Caco-2 (cell line): ENCODE measurements at regions not wholly inside any gene's neighbourhood (a gene's known extent, or its start where the extent isn't known, plus 50 kb on each side); places are given as distances from the start of the nearest gene placed in this dataset.

Source experiments
- BruUV-seq: library from RNA; stranded (reverse); fragments of 400-500 nt; replicated peaks from 2 replicates; lab custom pipeline; 2021; lab: Mats Ljungman, UMichigan
- CTCF ChIA-PET: fragments of 300-600 bp; sonication (Branson Sonifier 250); formaldehyde crosslinking; loops from one replicate; lab custom pipeline; 2022; ENCODE audit warnings: antibody characterized with exemption; lab: Charles Lee
- POLR2A ChIA-PET: fragments of 300-600 bp; sonication (Branson Sonifier 250); formaldehyde crosslinking; loops from one replicate; lab custom pipeline; 2022; ENCODE audit warnings: antibody characterized with exemption; lab: Charles Lee
- DNase-seq, 2 experiments: peaks; one replicate each; pipeline versions ENCODE4 v3.0.0 to v3.0.0-alpha.2; 2020 to 2022
- H3K27me3 ChIP-seq: replicated peaks from 2 replicates; pipeline ENCODE4 v1.6.0; 2011; ENCODE audit warnings: low read length; ENCODE audit not compliant: control insufficient read depth, insufficient read depth
- H3K36me3 ChIP-seq: 2 replicates; pipeline ENCODE4 v1.5.1; 2011; ENCODE audit warnings: low read length; ENCODE audit not compliant: control insufficient read depth, insufficient read depth
- H3K4me1 ChIP-seq: fragments of 250-450 bp; sonication (Bioruptor Pico); 2 replicates; pipeline ENCODE4 v1.5.1; 2020; ENCODE audit warnings: mild to moderate bottlenecking
- H3K4me3 ChIP-seq: 2 replicates; pipeline ENCODE4 v1.5.1; 2011; ENCODE audit warnings: low read depth, mild to moderate bottlenecking, control low read depth, low read length
- H3K9me3 ChIP-seq: fragments of 250-450 bp; sonication (Bioruptor Pico); 2 replicates; pipeline ENCODE4 v1.5.1; 2020; ENCODE audit warnings: mild to moderate bottlenecking, moderate library complexity
- H3K27ac Mint-ChIP-seq: one replicate; pipeline ENCODE4 v1.8.0; 2022; ENCODE audit warnings: mixed read lengths; ENCODE audit not compliant: unreplicated experiment
- H3K27me3 Mint-ChIP-seq: one replicate; pipeline ENCODE4 v1.8.0; 2022; ENCODE audit warnings: mixed read lengths; ENCODE audit not compliant: insufficient read depth, unreplicated experiment
- H3K36me3 Mint-ChIP-seq: one replicate; pipeline ENCODE4 v1.8.0; 2022; ENCODE audit warnings: mild to moderate bottlenecking, mixed read lengths; ENCODE audit not compliant: insufficient read depth, unreplicated experiment
- H3K4me1 Mint-ChIP-seq: one replicate; pipeline ENCODE4 v1.8.0; 2022; ENCODE audit warnings: low read depth, mixed read lengths; ENCODE audit not compliant: unreplicated experiment
- H3K4me3 Mint-ChIP-seq: one replicate; pipeline ENCODE4 v1.8.0; 2022; ENCODE audit warnings: mild to moderate bottlenecking, moderate library complexity, mixed read lengths; ENCODE audit not compliant: unreplicated experiment
- H3K9me3 Mint-ChIP-seq: one replicate; pipeline ENCODE4 v1.8.0; 2022; ENCODE audit warnings: mixed read lengths; ENCODE audit not compliant: unreplicated experiment
- CTCF ChIP-seq, 2 experiments: fragments of 200-600 bp in 1 of 2; IDR thresholded peaks; 1 replicate in 1 of 2; 2 replicates in 1 of 2; pipeline versions ENCODE4 v1.5.1 to v1.8.0; 2011 to 2022; ENCODE audit warnings: antibody characterized with exemption in 1 of 2, control low read depth in 1 of 2, inconsistent platforms in 1 of 2, low read depth in 1 of 2, low read length in 1 of 2, mild to moderate bottlenecking in 1 of 2, moderate library complexity in 1 of 2; ENCODE audit not compliant: insufficient read depth in 1 of 2, severe bottlenecking in 1 of 2, unreplicated experiment in 1 of 2
- intact Hi-C: fragments of 100-400 bp; cut with micrococcal nuclease; formaldehyde crosslinking; loops from one replicate; pipeline ENCODE4 v1.10.0; 2022; ENCODE audit not compliant: unreplicated experiment

GRCh38 chr5:103890313-103890712, 327.7 kb upstream of the NUDT12 start:
- intact Hi-C loops = no loop called here
- Mint-ChIP-seq H3K4me1 (no peaks in the 10 kb centered on the region), H3K27me3 (peaks cover 3% of the 10 kb centered on the region), H3K27ac (no peak overlapping the region), H3K4me3 (no peak overlapping the region), H3K9me3 (no peaks in the 10 kb centered on the region), H3K36me3 (no peaks in the 10 kb centered on the region)
- Histone ChIP-seq H3K36me3 (no peaks in the 10 kb centered on the region), H3K27me3 (no peaks in the 10 kb centered on the region), H3K4me3 (no peak overlapping the region), H3K4me1 (no peaks in the 10 kb centered on the region), H3K9me3 (no peaks in the 10 kb centered on the region)
- CTCF ChIA-PET = no interaction called here
- POLR2A ChIA-PET = no interaction called here
- no peak for DNase-seq
- no TSS peak for BruUV-seq
- no peak for TF ChIP-seq CTCF (IDR thresholded peaks at IDR 0.05; ENCODE audit: insufficient read depth in 1 of 2, low read depth in 1 of 2, low read length in 1 of 2, severe bottlenecking in 1 of 2, unreplicated experiment in 1 of 2)

GRCh38 chr5:103889500-103890209, 327.1 kb upstream of the NUDT12 start:
- Histone ChIP-seq H3K36me3 (no peaks in the 10 kb centered on the region), H3K4me1 (no peaks in the 10 kb centered on the region), H3K27me3 (no peaks in the 10 kb centered on the region), H3K9me3 (no peaks in the 10 kb centered on the region), H3K4me3 (no peak overlapping the region)
- Mint-ChIP-seq H3K27ac (no peak overlapping the region), H3K27me3 (peaks cover 3% of the 10 kb centered on the region), H3K4me3 (no peak overlapping the region), H3K36me3 (no peaks in the 10 kb centered on the region), H3K4me1 (no peaks in the 10 kb centered on the region), H3K9me3 (no peaks in the 10 kb centered on the region)
- no TSS peak for BruUV-seq
- TF ChIP-seq CTCF (IDR thresholded peaks at IDR 0.05; ENCODE audit: insufficient read depth in 1 of 2, low read depth in 1 of 2, low read length in 1 of 2, severe bottlenecking in 1 of 2, unreplicated experiment in 1 of 2) = no peak
- POLR2A ChIA-PET = no interaction called here
- CTCF ChIA-PET = no interaction called here
- intact Hi-C loops = no loop called here
- no peak for DNase-seq

- H3K36me3 Mint-ChIP-seq = no peaks in the 10 kb centered on the region
- intact Hi-C loops = no loop called here
- H3K9me3 Mint-ChIP-seq = no peaks in the 10 kb centered on the region
- ChIA-PET CTCF (no interaction called here), POLR2A (no interaction called here)
- no peak overlapping the region for H3K4me3 Mint-ChIP-seq
- H3K4me1 Mint-ChIP-seq = no peaks in the 10 kb centered on the region
- BruUV-seq = no TSS peak
- Histone ChIP-seq H3K4me1 (no peaks in the 10 kb centered on the region), H3K9me3 (no peaks in the 10 kb centered on the region), H3K36me3 (no peaks in the 10 kb centered on the region), H3K4me3 (no peak overlapping the region), H3K27me3 (no peaks in the 10 kb centered on the region)
- no peak for TF ChIP-seq CTCF (IDR thresholded peaks at IDR 0.05; ENCODE audit: insufficient read depth in 1 of 2, low read depth in 1 of 2, low read length in 1 of 2, severe bottlenecking in 1 of 2, unreplicated experiment in 1 of 2)
- H3K27me3 Mint-ChIP-seq = peaks cover 3% of the 10 kb centered on the region
- no peak overlapping the region for H3K27ac Mint-ChIP-seq
- DNase-seq = no peak
Observed at GRCh38 chr5:103886826-103887225, 324.2 kb upstream of the NUDT12 start.
